ENCODE measurements at regions not wholly inside any gene's neighbourhood (a gene's known extent, or its start where the extent isn't known, plus 50 kb on each side); places are given as distances from the start of the nearest gene placed in this dataset.
"Not testable (repeated sequence)": the region's sequence is repeated elsewhere in the genome, so short reads cannot be mapped to it uniquely, and the experiment has no call there.

DNA sequence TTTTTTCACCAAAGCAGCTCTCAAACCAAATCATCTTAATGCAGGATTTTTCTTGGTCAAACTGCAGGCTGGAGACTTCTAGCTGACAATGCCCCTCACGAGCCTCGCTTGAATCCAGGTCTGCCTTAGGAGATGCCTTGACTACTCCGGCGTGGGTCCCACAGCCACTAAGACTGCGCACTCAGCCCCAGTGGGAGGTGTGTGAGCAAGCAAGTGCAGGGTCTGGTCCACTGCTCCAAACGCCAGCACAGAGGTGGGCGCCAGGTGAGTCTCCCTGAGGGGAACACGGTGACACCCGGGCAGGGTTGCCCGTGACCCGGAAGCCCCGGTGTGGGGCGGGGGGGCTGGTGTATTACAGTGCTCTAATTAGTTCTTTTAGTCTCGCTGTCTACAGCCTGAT is 838.3 kb downstream of the NLGN4X start:
- Mint-ChIP-seq H3K36me3 (ENCODE audit: insufficient read depth) (no peaks in the 10 kb centered on the region), H3K9me3 (peaks cover 12% of the 10 kb centered on the region), H3K27me3 (ENCODE audit: low read depth) (no peaks in the 10 kb centered on the region), H3K4me1 (ENCODE audit: low read depth) (no peaks in the 10 kb centered on the region), H3K4me3 (no peak overlapping the region)
- DNase-seq, result no peak
- ATAC-seq, result no peak

DNA sequence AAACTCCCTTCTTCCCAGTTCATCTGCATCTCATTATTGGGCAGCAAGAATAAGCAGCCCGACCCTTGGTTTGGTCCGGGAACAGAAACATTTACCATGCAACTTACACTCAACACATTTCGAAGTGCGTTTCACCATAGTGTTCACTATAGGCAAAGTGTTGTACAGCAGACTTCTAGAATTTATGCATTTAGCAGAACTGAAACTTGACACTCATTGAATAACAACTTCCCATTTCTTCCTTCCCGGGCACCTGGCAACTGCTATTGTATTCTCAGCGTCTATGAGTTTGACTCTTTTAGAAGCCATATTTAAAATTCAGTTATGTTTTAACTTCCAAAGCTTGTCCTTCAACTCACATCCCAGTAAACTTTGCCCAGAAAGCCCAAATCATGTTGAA is 840.6 kb downstream of the NLGN4X start:
- Mint-ChIP-seq H3K4me3 (no peak overlapping the region), H3K4me1 (ENCODE audit: low read depth) (no peaks in the 10 kb centered on the region), H3K9me3 (peaks cover 8% of the 10 kb centered on the region), H3K36me3 (ENCODE audit: insufficient read depth) (no peaks in the 10 kb centered on the region), H3K27me3 (ENCODE audit: low read depth) (no peaks in the 10 kb centered on the region)
- no peak for DNase-seq
- ATAC-seq, result no peak

DNA sequence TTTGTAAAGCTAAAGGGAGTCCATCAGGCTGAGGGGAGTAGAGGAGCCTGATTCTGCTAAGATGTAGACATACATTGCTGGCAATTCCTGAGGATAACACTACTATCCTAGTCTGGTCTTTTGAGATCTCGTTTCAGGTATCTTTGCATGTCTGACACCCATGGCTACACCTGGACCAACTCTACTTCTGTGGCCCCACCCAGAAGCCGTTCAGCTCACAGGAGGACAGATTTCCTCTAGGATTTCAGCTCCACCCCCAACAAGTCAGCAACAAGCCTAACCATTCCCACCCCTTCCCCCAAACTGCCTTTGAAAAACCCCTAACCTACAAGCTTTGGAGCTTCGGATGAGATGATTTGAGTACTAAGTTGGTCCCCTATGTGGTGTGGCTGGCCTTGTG is 848.2 kb downstream of the NLGN4X start:
- Mint-ChIP-seq H3K36me3 (ENCODE audit: insufficient read depth) (no peaks in the 10 kb centered on the region), H3K9me3 (no peaks in the 10 kb centered on the region), H3K4me1 (ENCODE audit: low read depth) (no peaks in the 10 kb centered on the region), H3K27me3 (ENCODE audit: low read depth) (no peaks in the 10 kb centered on the region), H3K4me3 (no peak overlapping the region)
- no peak for ATAC-seq
- DNase-seq, result no peak

DNA sequence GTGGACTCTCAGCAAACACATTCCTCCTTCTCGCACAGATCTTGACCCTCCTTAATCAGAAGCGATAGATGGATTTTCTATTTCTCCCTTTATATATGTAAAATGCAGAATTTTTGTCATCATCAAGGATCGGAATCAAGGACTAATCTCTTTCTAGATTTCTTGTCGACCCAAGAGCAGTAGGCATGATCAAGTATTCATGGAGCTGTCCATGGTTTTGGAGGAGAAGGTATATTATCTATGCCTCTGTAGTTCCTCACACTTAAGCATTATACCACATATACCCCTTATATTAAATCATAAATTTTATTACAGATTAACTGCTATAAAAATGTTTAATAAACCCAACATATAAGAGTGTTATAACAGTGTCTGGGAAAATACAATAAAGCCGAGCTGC is 886.8 kb downstream of the NLGN4X start:
- no peaks in the 10 kb centered on the region for H3K4me1 Mint-ChIP-seq (ENCODE audit: low read depth)
- ATAC-seq (no peak), DNase-seq (no peak)
- no peaks in the 10 kb centered on the region for H3K36me3 Mint-ChIP-seq (ENCODE audit: insufficient read depth)
- H3K27me3 Mint-ChIP-seq (ENCODE audit: low read depth), result no peaks in the 10 kb centered on the region
- H3K4me3 Mint-ChIP-seq, result no peak overlapping the region
- no peaks in the 10 kb centered on the region for H3K9me3 Mint-ChIP-seq

DNA sequence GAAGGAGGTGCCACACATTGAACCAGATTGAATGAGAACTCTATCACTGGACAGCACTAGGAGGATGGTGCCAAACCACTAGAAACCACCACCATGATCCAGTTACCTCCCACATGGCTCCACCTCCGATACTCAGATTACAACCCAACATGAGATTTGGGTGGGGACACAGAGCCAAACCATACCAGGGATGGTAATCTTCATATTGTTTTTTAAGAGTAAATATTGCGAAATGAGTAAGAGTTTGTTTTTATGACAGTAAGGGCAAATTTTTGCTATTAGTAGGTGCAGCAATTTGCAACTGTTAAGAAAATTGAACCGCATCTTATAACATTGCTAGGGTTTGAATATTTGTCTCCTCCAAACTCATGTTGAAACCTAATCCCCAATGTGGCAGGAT is 891.5 kb downstream of the NLGN4X start:
- Mint-ChIP-seq H3K27me3 (ENCODE audit: low read depth) (no peaks in the 10 kb centered on the region), H3K4me1 (ENCODE audit: low read depth) (no peaks in the 10 kb centered on the region), H3K4me3 (no peak overlapping the region), H3K36me3 (ENCODE audit: insufficient read depth) (no peaks in the 10 kb centered on the region), H3K9me3 (peaks cover 4% of the 10 kb centered on the region)
- no peak for DNase-seq
- no peak for ATAC-seq

DNA sequence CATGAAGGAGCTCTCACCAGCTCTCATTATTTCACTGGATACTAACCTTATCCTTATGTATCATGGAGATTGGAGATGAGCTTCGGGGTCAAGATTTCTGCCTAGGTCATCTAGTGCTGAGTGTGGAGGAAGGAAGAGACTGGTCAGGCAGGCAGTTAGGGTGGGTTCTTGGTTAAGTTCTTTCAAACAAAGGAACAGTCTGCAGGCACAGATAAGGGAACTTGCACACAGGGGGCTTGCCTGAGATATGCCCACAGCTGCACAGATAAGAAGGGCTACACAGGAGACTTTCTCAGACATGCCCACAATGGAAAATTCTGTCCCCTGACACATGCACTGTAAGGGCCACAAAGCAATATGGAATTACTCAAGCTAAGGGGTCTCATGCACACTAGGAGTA is 904.1 kb downstream of the NLGN4X start:
- no peaks in the 10 kb centered on the region for H3K27me3 Mint-ChIP-seq (ENCODE audit: low read depth)
- no peaks in the 10 kb centered on the region for H3K36me3 Mint-ChIP-seq (ENCODE audit: insufficient read depth)
- no peak for DNase-seq
- no peak overlapping the region for H3K4me3 Mint-ChIP-seq
- no peak for ATAC-seq
- H3K9me3 Mint-ChIP-seq, result no peaks in the 10 kb centered on the region
- no peaks in the 10 kb centered on the region for H3K4me1 Mint-ChIP-seq (ENCODE audit: low read depth)

DNA sequence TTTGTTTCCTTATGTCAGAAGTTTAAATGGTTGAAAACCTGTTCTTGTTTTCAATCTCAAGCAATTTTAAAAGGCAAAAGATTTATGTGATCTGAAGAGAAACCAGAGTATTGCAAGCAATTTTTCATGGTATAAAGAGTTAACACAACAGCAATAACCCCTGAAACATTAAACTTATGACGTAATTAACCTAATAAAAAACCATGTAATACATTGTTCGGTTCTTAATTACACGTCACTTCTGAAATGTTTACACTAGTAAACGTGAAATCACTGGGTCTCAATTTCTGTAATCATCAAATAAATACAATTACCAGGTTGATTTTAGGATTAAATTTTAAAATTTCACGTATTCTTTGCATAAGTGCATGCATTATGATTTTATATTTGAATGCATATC is 914.5 kb downstream of the NLGN4X start:
- Mint-ChIP-seq H3K27me3 (ENCODE audit: low read depth) (no peaks in the 10 kb centered on the region), H3K36me3 (ENCODE audit: insufficient read depth) (no peaks in the 10 kb centered on the region), H3K9me3 (no peaks in the 10 kb centered on the region), H3K4me1 (ENCODE audit: low read depth) (no peaks in the 10 kb centered on the region), H3K4me3 (no peak overlapping the region)
- DNase-seq, result no peak
- ATAC-seq, result no peak

DNA sequence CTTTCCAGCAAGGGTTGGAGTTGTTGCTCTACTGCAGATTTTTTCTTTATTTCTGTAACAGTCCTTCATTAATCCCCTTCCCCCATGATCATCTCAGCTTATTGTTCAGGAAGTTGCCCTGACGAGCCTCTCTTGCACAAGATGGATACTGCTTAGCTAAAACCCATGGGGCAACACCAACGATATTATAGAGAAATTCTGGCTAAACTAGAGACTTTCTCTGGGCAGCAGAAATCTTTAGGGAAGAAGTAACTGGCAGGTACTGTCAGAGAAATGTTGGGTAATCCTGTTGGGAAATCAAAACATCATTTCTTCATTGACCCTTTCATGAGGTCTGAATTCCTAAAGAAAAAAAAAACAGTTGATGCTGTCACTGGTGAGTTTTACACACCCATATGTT is 921.3 kb downstream of the NLGN4X start:
- Mint-ChIP-seq H3K9me3 (no peaks in the 10 kb centered on the region), H3K4me1 (ENCODE audit: low read depth) (no peaks in the 10 kb centered on the region), H3K4me3 (no peak overlapping the region), H3K36me3 (ENCODE audit: insufficient read depth) (no peaks in the 10 kb centered on the region), H3K27me3 (ENCODE audit: low read depth) (no peaks in the 10 kb centered on the region)
- ATAC-seq, result no peak
- no peak for DNase-seq

DNA sequence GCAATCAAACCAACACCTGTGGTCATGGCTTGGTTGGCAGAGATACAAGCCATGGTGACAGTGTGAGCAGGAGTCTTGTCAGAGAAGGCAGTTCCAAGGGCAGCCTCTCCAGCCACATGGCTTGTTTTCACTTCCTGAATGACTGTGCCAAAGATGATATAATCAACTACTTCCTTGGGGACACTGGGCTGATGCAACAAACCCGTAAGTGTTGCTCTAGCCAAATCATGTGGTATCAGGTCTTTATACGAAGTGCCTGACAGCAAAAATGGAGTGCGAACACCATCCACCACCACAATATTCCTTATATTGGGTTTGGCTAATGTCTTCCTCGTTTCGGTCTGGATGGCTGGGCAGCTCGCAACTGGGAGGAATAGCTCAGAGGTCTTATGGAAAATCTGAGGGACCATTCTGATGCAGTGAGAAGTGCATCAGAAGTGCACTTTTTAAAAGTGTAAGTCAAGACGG is 922.0 kb downstream of the NLGN4X start:
- no peaks in the 10 kb centered on the region for H3K9me3 Mint-ChIP-seq
- H3K27me3 Mint-ChIP-seq (ENCODE audit: low read depth), result no peaks in the 10 kb centered on the region
- H3K4me3 Mint-ChIP-seq, result no peak overlapping the region
- DNase-seq, result no peak
- H3K36me3 Mint-ChIP-seq (ENCODE audit: insufficient read depth), result no peaks in the 10 kb centered on the region
- ATAC-seq, result no peak
- no peaks in the 10 kb centered on the region for H3K4me1 Mint-ChIP-seq (ENCODE audit: low read depth)

DNA sequence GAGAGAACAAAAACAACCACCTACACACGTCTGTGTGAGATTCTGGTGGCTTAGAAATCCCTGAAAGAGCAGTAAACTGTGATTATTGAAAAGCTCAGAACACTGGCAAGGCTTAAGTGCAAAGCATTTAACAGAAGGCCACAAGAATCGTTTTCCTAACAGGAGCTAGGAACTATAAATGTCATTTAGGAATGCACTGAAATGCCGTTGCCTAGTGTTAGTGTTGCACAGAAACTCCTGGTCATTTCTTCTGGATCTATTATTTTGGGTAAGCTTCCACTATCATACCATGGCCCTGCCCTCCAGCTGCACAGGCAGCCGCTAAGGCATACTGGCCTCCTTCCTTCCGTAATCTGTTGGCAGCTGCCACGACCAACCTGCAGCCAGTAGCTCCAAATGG is 923.2 kb downstream of the NLGN4X start:
- no peaks in the 10 kb centered on the region for H3K9me3 Mint-ChIP-seq

DNA sequence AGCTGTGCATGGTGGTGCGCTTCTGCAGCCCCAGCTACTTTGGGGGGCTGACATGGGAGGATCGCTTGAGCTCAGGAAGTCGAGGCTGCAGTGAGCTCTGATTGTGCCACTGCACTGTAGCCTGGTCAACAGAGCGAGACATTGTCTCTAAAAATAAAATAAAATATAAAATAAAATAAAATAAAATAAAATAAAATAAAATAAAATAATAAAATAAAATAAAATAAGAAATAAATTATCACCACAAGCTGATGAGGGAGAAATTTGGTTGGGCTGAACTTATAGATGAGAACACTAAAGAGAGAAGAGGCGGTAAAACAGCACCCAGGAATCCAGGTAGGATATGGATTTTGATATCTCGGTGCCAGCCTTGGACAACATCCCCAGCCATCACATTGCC is 933.7 kb downstream of the NLGN4X start:
- Mint-ChIP-seq H3K36me3 (ENCODE audit: insufficient read depth) (no peaks in the 10 kb centered on the region), H3K27me3 (ENCODE audit: low read depth) (no peaks in the 10 kb centered on the region), H3K4me1 (ENCODE audit: low read depth) (no peaks in the 10 kb centered on the region), H3K4me3 (no peak overlapping the region), H3K9me3 (peaks cover 6% of the 10 kb centered on the region)
- ATAC-seq (no peak), DNase-seq (no peak)

More for the DNA sequence above, 923.2 kb downstream of the NLGN4X start:
- DNase-seq, result no peak
- Mint-ChIP-seq H3K27me3 (ENCODE audit: low read depth) (no peaks in the 10 kb centered on the region), H3K4me1 (ENCODE audit: low read depth) (no peaks in the 10 kb centered on the region), H3K36me3 (ENCODE audit: insufficient read depth) (no peaks in the 10 kb centered on the region), H3K4me3 (no peak overlapping the region)
- no peak for ATAC-seq

DNA sequence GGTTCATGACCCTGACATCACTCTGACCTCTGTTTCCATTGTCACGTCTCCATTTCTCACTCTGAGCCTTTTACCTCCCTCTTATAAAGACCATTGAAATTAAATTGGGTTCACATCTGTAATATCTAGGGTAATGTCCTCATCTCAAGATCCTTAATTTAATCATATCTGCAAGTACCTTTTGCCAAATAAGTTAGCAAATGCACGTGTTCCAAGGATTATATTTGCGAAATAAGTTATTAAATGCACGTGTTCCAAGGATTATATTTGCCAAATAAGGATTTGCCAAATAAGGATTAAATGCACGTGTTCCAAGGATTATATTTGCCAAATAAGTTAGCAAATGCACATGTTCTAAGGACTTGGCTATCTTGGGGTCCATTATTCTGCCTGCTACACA is 938.0 kb downstream of the NLGN4X start:
- H3K9me3 Mint-ChIP-seq, result peaks cover 7% of the 10 kb centered on the region
- H3K4me1 Mint-ChIP-seq (ENCODE audit: low read depth), result no peaks in the 10 kb centered on the region
- no peaks in the 10 kb centered on the region for H3K27me3 Mint-ChIP-seq (ENCODE audit: low read depth)
- ATAC-seq, result no peak
- no peaks in the 10 kb centered on the region for H3K36me3 Mint-ChIP-seq (ENCODE audit: insufficient read depth)
- no peak for DNase-seq
- H3K4me3 Mint-ChIP-seq, result no peak overlapping the region

DNA sequence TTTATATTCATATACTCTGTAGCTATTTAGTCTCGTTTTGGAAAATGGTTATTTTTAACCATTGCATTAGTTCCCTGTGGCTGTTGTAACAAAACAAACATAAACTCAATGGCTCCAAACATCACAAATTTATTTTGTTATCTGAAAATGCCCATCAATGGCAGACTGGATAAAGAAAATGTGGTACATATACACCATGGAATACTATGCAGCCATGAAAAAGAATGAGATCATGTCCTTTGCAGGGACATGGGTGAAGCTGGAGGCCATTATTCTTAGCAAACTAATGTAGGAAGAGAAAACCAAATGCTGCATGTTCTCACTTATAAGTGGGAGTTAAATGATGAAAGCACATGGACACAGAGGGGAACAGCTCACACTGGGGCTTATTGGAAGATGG is 938.7 kb downstream of the NLGN4X start:
- H3K4me3 Mint-ChIP-seq; H3K4me1 Mint-ChIP-seq (ENCODE audit: low read depth); DNase-seq; ATAC-seq; H3K27me3 Mint-ChIP-seq (ENCODE audit: low read depth); H3K36me3 Mint-ChIP-seq (ENCODE audit: insufficient read depth); H3K9me3 Mint-ChIP-seq: not testable (repeated sequence)

DNA sequence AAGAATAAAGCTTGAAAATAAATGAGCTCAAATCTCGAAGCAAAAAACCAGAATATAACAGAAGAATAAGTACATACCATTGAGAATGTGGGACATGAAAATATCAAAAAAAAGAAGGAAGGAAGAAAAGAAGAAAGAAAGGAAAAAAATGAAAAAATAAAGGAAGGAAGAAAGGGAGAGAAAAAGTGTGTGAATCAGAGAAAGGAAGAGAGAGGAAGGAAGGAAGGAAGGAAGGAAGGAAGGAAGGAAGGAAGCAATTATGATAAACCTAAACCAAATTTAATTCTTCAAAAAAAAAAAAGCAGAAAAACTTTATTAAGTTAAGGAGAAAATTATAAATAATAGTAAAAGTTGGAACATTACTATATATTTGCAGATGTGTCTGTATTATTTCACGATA is 949.8 kb downstream of the NLGN4X start:
- H3K4me1 Mint-ChIP-seq (ENCODE audit: low read depth), result no peaks in the 10 kb centered on the region
- peaks cover 4% of the 10 kb centered on the region for H3K9me3 Mint-ChIP-seq
- DNase-seq, result no peak
- H3K4me3 Mint-ChIP-seq, result no peak overlapping the region
- no peaks in the 10 kb centered on the region for H3K36me3 Mint-ChIP-seq (ENCODE audit: insufficient read depth)
- ATAC-seq, result no peak
- H3K27me3 Mint-ChIP-seq (ENCODE audit: low read depth), result no peaks in the 10 kb centered on the region

DNA sequence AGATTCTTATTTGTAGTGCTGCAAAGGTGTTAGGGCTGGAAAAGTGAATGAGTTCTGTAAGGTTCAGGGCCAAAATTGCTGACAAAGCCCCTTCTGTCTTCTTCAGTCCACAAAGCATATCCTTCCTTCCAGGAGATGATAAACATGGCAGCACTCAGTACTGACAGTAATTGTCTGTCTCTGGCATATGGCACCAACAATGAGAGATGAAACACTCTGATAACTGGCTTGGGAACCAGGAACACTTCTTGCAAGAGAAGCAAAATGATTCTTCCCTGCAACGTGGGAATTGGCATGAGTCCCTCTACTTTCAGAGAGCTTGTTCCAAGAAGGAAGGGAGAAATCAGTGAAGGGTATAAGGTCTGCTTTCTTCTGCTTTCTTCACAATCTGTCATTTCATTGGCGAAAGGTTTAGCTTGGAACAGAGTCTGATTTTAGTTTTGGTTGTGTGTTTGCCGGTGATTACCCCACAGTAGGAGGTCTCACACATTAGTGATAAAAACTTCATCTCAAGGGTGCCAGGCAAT is 963.3 kb downstream of the NLGN4X start:
- DNase-seq (no peak), ATAC-seq (no peak)
- no peaks in the 10 kb centered on the region for H3K9me3 Mint-ChIP-seq
- no peak overlapping the region for H3K4me3 Mint-ChIP-seq
- H3K27me3 Mint-ChIP-seq (ENCODE audit: low read depth), result no peaks in the 10 kb centered on the region
- H3K36me3 Mint-ChIP-seq (ENCODE audit: insufficient read depth), result no peaks in the 10 kb centered on the region
- no peaks in the 10 kb centered on the region for H3K4me1 Mint-ChIP-seq (ENCODE audit: low read depth)

DNA sequence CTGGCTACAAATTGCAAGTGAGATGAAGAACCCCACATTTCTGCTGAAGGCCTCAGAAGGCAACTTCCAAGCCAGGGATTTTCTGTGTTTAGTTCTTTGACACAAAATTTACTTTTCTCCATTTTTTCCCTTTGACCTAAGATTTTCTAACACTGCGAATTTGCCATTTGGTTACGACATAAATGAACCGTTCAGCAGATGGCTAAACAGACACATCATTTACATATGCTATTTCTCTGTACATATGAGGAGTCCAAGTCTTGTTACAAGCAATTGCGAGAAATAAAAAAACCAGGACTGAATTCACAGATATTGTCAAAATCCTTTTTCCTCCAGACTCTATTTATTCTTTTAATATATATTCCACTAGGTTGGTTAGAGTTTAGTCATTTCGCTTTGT is 978.6 kb downstream of the NLGN4X start:
- no peak for ATAC-seq
- Mint-ChIP-seq H3K4me1 (ENCODE audit: low read depth) (no peaks in the 10 kb centered on the region), H3K4me3 (no peak overlapping the region)

More for the DNA sequence above, 978.6 kb downstream of the NLGN4X start:
- no peaks in the 10 kb centered on the region for H3K36me3 Mint-ChIP-seq (ENCODE audit: insufficient read depth)
- DNase-seq, result no peak
- no peaks in the 10 kb centered on the region for H3K9me3 Mint-ChIP-seq
- no peaks in the 10 kb centered on the region for H3K27me3 Mint-ChIP-seq (ENCODE audit: low read depth)
